Endodermal cell (in vitro differentiated cells): ENCODE measurements at regions not wholly inside any gene's neighbourhood (a gene's known extent, or its start where the extent isn't known, plus 50 kb on each side); places are given as distances from the start of the nearest gene placed in this dataset.

Source experiments
- DNase-seq: peaks from one replicate; pipeline ENCODE4 v3.0.0-alpha.2; 2017
- H3K27ac ChIP-seq: 2 replicates; pipeline ENCODE4 v1.5.1; 2013; ENCODE audit warnings: mild to moderate bottlenecking, low read depth, low read length, moderate library complexity
- H3K27me3 ChIP-seq: 2 replicates; pipeline ENCODE4 v1.6.1; 2013; ENCODE audit warnings: mild to moderate bottlenecking, low read length, moderate library complexity; ENCODE audit not compliant: insufficient read depth, control insufficient read depth, poor library complexity, severe bottlenecking
- H3K36me3 ChIP-seq: 2 replicates; pipeline ENCODE4 v1.7.0; 2013; ENCODE audit warnings: mild to moderate bottlenecking, low read length, moderate library complexity; ENCODE audit not compliant: control insufficient read depth, insufficient read depth
- H3K4me1 ChIP-seq: one replicate; pipeline ENCODE4 v1.7.0; 2013; ENCODE audit warnings: low read length; ENCODE audit not compliant: control insufficient read depth, insufficient read depth
- H3K4me3 ChIP-seq: 2 replicates; pipeline ENCODE4 v1.5.1; 2013; ENCODE audit warnings: mild to moderate bottlenecking, low read length, moderate library complexity
- H3K9ac ChIP-seq: 2 replicates; pipeline ENCODE4 v1.6.1; 2013; ENCODE audit warnings: mild to moderate bottlenecking, low read length, moderate library complexity; ENCODE audit not compliant: poor library complexity, severe bottlenecking; ENCODE audit errors: extremely low read depth
- H3K9me3 ChIP-seq: 2 replicates; pipeline ENCODE4 v1.6.1; 2013; ENCODE audit warnings: mild to moderate bottlenecking, low read length, moderate library complexity; ENCODE audit not compliant: control insufficient read depth
- H3K27ac Mint-ChIP-seq: 2 replicates; pipeline ENCODE4 v1.8.0; 2020; ENCODE audit warnings: mixed read lengths
- H3K27me3 Mint-ChIP-seq: 2 replicates; pipeline ENCODE4 v1.8.0; 2021; ENCODE audit warnings: mild to moderate bottlenecking, mixed read lengths; ENCODE audit not compliant: insufficient read depth
- H3K36me3 Mint-ChIP-seq: 2 replicates; pipeline ENCODE4 v1.8.0; 2020; ENCODE audit warnings: low read depth, mixed read lengths
- H3K4me1 Mint-ChIP-seq: 2 replicates; pipeline ENCODE4 v1.8.0; 2020; ENCODE audit warnings: mixed read lengths
- H3K4me3 Mint-ChIP-seq: 2 replicates; pipeline ENCODE4 v1.8.0; 2020; ENCODE audit warnings: mild to moderate bottlenecking, moderate library complexity, mixed read lengths
- H3K9me3 Mint-ChIP-seq: 2 replicates; pipeline ENCODE4 v1.8.0; 2020; ENCODE audit warnings: mild to moderate bottlenecking, mixed read lengths
- WGBS, 2 experiments: methylation state at CpG; one replicate each; pipeline versions ENCODE4 v1.1.5 to v1.1.7; 2013; ENCODE audit warnings: missing lambda C conversion rate in 2 of 2, mixed read lengths in 1 of 2; ENCODE audit not compliant: insufficient coverage in 1 of 2, insufficient read length in 1 of 2; 5-methylcytosine and 5-hydroxymethylcytosine counted together
- TF ChIP-seq, protein P1 (sequence below): fragments of 200-600 bp; sonication (generic); conservative IDR thresholded peaks from 2 replicates; pipeline ENCODE4 v1.5.0; 2021; ENCODE audit warnings: antibody characterized with exemption, mild to moderate bottlenecking

DNA sequence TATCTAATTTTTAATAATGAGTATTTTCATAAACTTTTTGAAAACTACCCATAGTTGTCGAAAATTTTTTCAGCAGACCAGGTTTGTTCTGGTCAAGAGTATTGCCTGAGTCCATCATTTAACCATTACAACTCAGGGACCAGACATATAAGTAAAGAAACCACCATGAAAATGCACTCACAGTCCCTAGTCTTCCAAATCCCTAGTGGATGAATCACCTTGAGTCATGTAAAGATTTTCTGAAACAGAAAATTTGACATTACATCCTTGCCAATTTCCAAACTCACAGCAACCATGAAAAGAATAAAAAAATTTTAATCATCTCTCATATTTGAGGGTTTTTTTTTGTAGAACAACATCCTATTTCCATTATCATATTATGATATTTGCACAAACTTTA, 1337.5 kb upstream of the CDH8 start:
- Histone ChIP-seq H3K4me3 (no peak overlapping the region), H3K36me3 (no peaks in the 10 kb centered on the region), H3K27me3 (no peaks in the 10 kb centered on the region), H3K4me1 (peaks cover 3% of the 10 kb centered on the region), H3K9ac (no peak overlapping the region), H3K27ac (no peak overlapping the region), H3K9me3 (no peaks in the 10 kb centered on the region)
- Mint-ChIP-seq H3K27me3 (no peaks in the 10 kb centered on the region), H3K36me3 (peaks cover 2% of the 10 kb centered on the region), H3K9me3 (peaks cover 4% of the 10 kb centered on the region), H3K4me3 (no peak overlapping the region), H3K4me1 (peaks cover 28% of the 10 kb centered on the region), H3K27ac (no peak overlapping the region)
- WGBS, 2 experiments: 83% methylated on average over 1 of the region's 1 CpG; no CpG with 5 or more reads in 1 of the 2 experiments
- DNase-seq: no peak
- TF ChIP-seq, protein P1, sequence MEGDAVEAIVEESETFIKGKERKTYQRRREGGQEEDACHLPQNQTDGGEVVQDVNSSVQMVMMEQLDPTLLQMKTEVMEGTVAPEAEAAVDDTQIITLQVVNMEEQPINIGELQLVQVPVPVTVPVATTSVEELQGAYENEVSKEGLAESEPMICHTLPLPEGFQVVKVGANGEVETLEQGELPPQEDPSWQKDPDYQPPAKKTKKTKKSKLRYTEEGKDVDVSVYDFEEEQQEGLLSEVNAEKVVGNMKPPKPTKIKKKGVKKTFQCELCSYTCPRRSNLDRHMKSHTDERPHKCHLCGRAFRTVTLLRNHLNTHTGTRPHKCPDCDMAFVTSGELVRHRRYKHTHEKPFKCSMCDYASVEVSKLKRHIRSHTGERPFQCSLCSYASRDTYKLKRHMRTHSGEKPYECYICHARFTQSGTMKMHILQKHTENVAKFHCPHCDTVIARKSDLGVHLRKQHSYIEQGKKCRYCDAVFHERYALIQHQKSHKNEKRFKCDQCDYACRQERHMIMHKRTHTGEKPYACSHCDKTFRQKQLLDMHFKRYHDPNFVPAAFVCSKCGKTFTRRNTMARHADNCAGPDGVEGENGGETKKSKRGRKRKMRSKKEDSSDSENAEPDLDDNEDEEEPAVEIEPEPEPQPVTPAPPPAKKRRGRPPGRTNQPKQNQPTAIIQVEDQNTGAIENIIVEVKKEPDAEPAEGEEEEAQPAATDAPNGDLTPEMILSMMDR: no peak

DNA sequence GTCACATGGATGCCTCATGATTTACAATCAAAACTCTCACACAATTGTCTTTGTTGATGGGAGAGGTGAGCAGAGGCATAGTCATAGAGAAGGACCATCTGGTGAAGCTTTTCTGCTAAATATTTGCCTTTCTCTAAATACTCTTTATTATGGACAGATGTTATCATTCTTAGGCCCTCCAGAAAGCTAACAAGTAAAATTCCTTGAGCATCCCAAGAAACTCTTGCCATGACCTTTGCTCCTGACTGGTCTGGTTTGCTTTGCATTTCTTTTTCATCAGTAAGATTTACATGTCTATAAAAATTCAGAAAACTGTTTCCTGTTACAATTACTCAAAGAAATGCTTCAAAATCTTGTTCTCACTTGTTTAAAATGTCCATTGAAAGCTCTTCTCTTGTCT, 1336.6 kb upstream of the CDH8 start:
- Mint-ChIP-seq H3K4me1 (peaks cover 28% of the 10 kb centered on the region), H3K36me3 (peaks cover 2% of the 10 kb centered on the region), H3K4me3 (no peak overlapping the region), H3K9me3 (peaks cover 4% of the 10 kb centered on the region), H3K27ac (no peak overlapping the region), H3K27me3 (no peaks in the 10 kb centered on the region)
- H3K9ac ChIP-seq: no peak overlapping the region
- H3K9me3 ChIP-seq: no peaks in the 10 kb centered on the region
- H3K36me3 ChIP-seq: no peaks in the 10 kb centered on the region
- H3K4me1 ChIP-seq: peaks cover 3% of the 10 kb centered on the region
- no peaks in the 10 kb centered on the region for H3K27me3 ChIP-seq
- H3K27ac ChIP-seq: no peak overlapping the region
- TF ChIP-seq, protein P1: no peak
- DNase-seq: no peak
- no peak overlapping the region for H3K4me3 ChIP-seq

DNA sequence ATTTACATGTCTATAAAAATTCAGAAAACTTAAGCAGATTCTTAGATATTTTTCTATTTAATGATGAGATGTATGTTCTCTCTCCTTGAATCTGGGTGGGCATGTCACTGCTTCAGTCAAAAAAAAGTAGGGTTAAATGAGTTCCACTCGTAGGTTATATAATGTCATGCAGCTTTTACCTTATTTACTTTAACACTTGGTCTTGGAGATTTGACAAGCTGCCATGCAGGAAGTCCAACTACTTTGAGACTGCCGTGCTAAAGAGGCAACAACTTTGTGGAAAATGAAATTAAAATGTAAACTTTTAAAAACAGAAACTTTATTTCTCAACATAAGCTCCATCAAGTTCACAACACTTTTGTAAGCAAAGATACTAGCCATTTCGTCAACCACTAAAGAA, 1336.0 kb upstream of the CDH8 start:
- H3K27ac Mint-ChIP-seq: no peak overlapping the region
- peaks cover 2% of the 10 kb centered on the region for H3K36me3 Mint-ChIP-seq
- no peak overlapping the region for H3K27ac ChIP-seq
- TF ChIP-seq, protein P1: no peak
- H3K4me3 ChIP-seq: no peak overlapping the region
- H3K9ac ChIP-seq: no peak overlapping the region
- peaks cover 4% of the 10 kb centered on the region for H3K9me3 Mint-ChIP-seq
- no peak for DNase-seq
- H3K4me1 ChIP-seq: peaks cover under 1% of the 10 kb centered on the region
- H3K27me3 ChIP-seq: no peaks in the 10 kb centered on the region
- H3K27me3 Mint-ChIP-seq: no peaks in the 10 kb centered on the region
- no peaks in the 10 kb centered on the region for H3K36me3 ChIP-seq
- H3K4me3 Mint-ChIP-seq: no peak overlapping the region
- no peaks in the 10 kb centered on the region for H3K9me3 ChIP-seq
- 91% methylated on average over 3 of the region's 3 CpGs; no CpG with 5 or more reads in 1 of the 2 experiments for WGBS, 2 experiments
- H3K4me1 Mint-ChIP-seq: peaks cover 25% of the 10 kb centered on the region
